Right ventricle myocardium superior (tissue), 1 donor: ENCODE measurements at regions not wholly inside any gene's neighbourhood (a gene's known extent, or its start where the extent isn't known, plus 50 kb on each side); places are given as distances from the start of the nearest gene placed in this dataset.

ENCODE experiments used
- ATAC-seq: fragments of 200-7000 bp; cut with Tn5 transposase; one replicate; pipeline ENCODE4 v1.9.1; 2020; ENCODE audit warnings: mild to moderate bottlenecking; ENCODE audit not compliant: poor library complexity
- DNase-seq: peaks from one replicate; pipeline ENCODE4 v3.0.0-alpha.2; 2020
- intact Hi-C: fragments of 100-400 bp; cut with DNase I; formaldehyde crosslinking; loops from one replicate; pipeline ENCODE4 v1.11.2; 2022
- donor health status: DM: no; HTN: yes; CAD: no; lungs with severe emphysema.

- intact Hi-C loops: no loop called here
- no peak for DNase-seq
- ATAC-seq: no peak
Observed at GRCh38 chr3:127371334-127371733, 83.5 kb upstream of the PRR20G start.

GRCh38 chr3:127370906-127371305, 83.1 kb upstream of the PRR20G start:
- no peak for DNase-seq
- intact Hi-C loops: no loop called here
- ATAC-seq: no peak

GRCh38 chr3:127369356-127369935, 81.6 kb upstream of the PRR20G start:
- DNase-seq (no peak), ATAC-seq (no peak)
- intact Hi-C loops: no loop called here

GRCh38 chr3:127368186-127369032, 80.6 kb upstream of the PRR20G start:
- intact Hi-C loops: no loop called here
- DNase-seq (no peak), ATAC-seq (no peak)

GRCh38 chr3:127367593-127367992, 79.7 kb upstream of the PRR20G start:
- intact Hi-C loops: no loop called here
- no peak for DNase-seq
- no peak for ATAC-seq

- no peak for ATAC-seq
- no peak for DNase-seq
- intact Hi-C loops: no loop called here
Observed at GRCh38 chr3:127366383-127366782, 78.5 kb upstream of the PRR20G start.

- ATAC-seq: no peak
- no peak for DNase-seq
Observed at GRCh38 chr3:127365163-127365798, 77.4 kb upstream of the PRR20G start.

GRCh38 chr3:127363891-127364290, 76.0 kb upstream of the PRR20G start:
- ATAC-seq (no peak), DNase-seq (no peak)
- intact Hi-C loops: no loop called here

More at GRCh38 chr3:127365163-127365798, 77.4 kb upstream of the PRR20G start:
- intact Hi-C loops: no loop called here

- intact Hi-C loops: no loop called here
- DNase-seq: no peak
- ATAC-seq: no peak
Observed at GRCh38 chr3:127363171-127363570, 75.3 kb upstream of the PRR20G start.

- DNase-seq (no peak), ATAC-seq (no peak)
- intact Hi-C loops: no loop called here
Observed at GRCh38 chr3:127360647-127361046, 72.8 kb upstream of the PRR20G start.

GRCh38 chr3:127358641-127359040, 70.8 kb upstream of the PRR20G start:
- intact Hi-C loops: no loop called here
- ATAC-seq (no peak), DNase-seq (no peak)

GRCh38 chr3:127356381-127356780, 68.5 kb upstream of the PRR20G start:
- no peak for ATAC-seq
- no peak for DNase-seq
- intact Hi-C loops: no loop called here

- ATAC-seq (no peak), DNase-seq (no peak)
- intact Hi-C loops: no loop called here
Observed at GRCh38 chr3:127354761-127355160, 66.9 kb upstream of the PRR20G start.

- DNase-seq (no peak), ATAC-seq (no peak)
- intact Hi-C loops: no loop called here
Observed at GRCh38 chr3:127352612-127353011, 64.8 kb upstream of the PRR20G start.

- no peak for ATAC-seq
- intact Hi-C loops: no loop called here
- DNase-seq: no peak
Observed at GRCh38 chr3:127351775-127352350, 64.0 kb upstream of the PRR20G start.

- ATAC-seq: no peak
- intact Hi-C loops: no loop called here
- no peak for DNase-seq
Observed at GRCh38 chr3:127351321-127351720, 63.5 kb upstream of the PRR20G start.

GRCh38 chr3:127350172-127351050, 62.6 kb upstream of the PRR20G start:
- ATAC-seq: no peak
- intact Hi-C loops: no loop called here
- DNase-seq: no peak

- intact Hi-C loops: no loop called here
- ATAC-seq: no peak
- no peak for DNase-seq
Observed at GRCh38 chr3:127349501-127350171, 61.8 kb upstream of the PRR20G start.
